Stomach (tissue), 8 donors: ENCODE measurements at regions not wholly inside any gene's neighbourhood (a gene's known extent, or its start where the extent isn't known, plus 50 kb on each side); places are given as distances from the start of the nearest gene placed in this dataset.

Source experiments
- DNase-seq, 2 donors: peaks; one replicate each; pipeline versions ENCODE4 v3.0.0 to v3.0.0-alpha.2; 2013 to 2019
- H3K27ac ChIP-seq, 5 donors: fragments of 200-600 bp in 4 of 5; sonication (generic) in 4 of 5; one replicate each; pipeline ENCODE4 v1.5.1; 2013 to 2019; ENCODE audit warnings: mild to moderate bottlenecking in 1 of 5, moderate library complexity in 1 of 5
- H3K27me3 ChIP-seq, 3 donors: fragments of 200-600 bp; sonication (generic); one replicate each; pipeline ENCODE4 v1.5.1; 2017 to 2019; ENCODE audit warnings: mixed run types in 1 of 3
- H3K36me3 ChIP-seq, 4 donors: fragments of 200-600 bp; sonication (generic); 1 replicate in 3 of 4; 2 replicates in 1 of 4; pipeline ENCODE4 v1.5.1; 2016 to 2019
- H3K4me1 ChIP-seq, 4 donors: fragments of 200-600 bp; sonication (generic); one replicate each; pipeline ENCODE4 v1.5.1; 2016 to 2019
- H3K4me3 ChIP-seq, 4 donors: fragments of 200-600 bp; sonication (generic) in 3 of 4; one replicate each; pipeline ENCODE4 v1.5.1; 2016 to 2019; ENCODE audit warnings: mild to moderate bottlenecking in 1 of 4
- H3K9me3 ChIP-seq, 4 donors: fragments of 200-600 bp; sonication (generic); one replicate each; pipeline ENCODE4 v1.5.1; 2016 to 2019
- CTCF ChIP-seq, 7 experiments: fragments of 450-650 bp in 4 of 7; fragments of 200-600 bp in 3 of 7; sonication (generic) in 3 of 7; IDR thresholded peaks; one replicate each; pipeline ENCODE4 v1.5.1; 2016 to 2019; ENCODE audit warnings: antibody characterized with exemption in 7 of 7, control low read depth in 2 of 7, mild to moderate bottlenecking in 1 of 7
- EP300 ChIP-seq: sonication (generic); formaldehyde crosslinking; IDR thresholded peaks from one replicate; pipeline ENCODE4 v1.6.1; 2017; ENCODE audit warnings: antibody characterized with exemption
- POLR2A ChIP-seq, 4 donors: fragments of 450-650 bp; IDR thresholded peaks; one replicate each; pipeline ENCODE4 v1.6.1; 2016; ENCODE audit warnings: antibody characterized with exemption in 4 of 4, control low read depth in 2 of 4, mild to moderate bottlenecking in 1 of 4, moderate library complexity in 1 of 4
- POLR2AphosphoS5 ChIP-seq, 3 donors: sonication (generic); formaldehyde crosslinking; IDR thresholded peaks; one replicate each; pipeline ENCODE4 v1.6.1; 2016; ENCODE audit warnings: antibody characterized with exemption in 3 of 3
- WGBS, 5 donors: extraction: QIAGEN DNeasy Blood & Tissue Kit in 3 of 5; methylation state at CpG; one replicate each; pipeline versions ENCODE4 v1.1.5 to v1.1.7; 2013 to 2018; 5-methylcytosine and 5-hydroxymethylcytosine counted together
- intact Hi-C: fragments of 100-400 bp; cut with DNase I; formaldehyde crosslinking; loops from one replicate; pipeline ENCODE4 v1.15.1; 2023; ENCODE audit warnings: low total_unique reads
- donor health status: healthy with polysubstance abuse.
- donor health status: Bipolar disorder and iron deficiency.
- donor health status: healthy.

- intact Hi-C loops: no loop called here
- TF ChIP-seq CTCF (IDR thresholded peaks at IDR 0.05) (no peak), POLR2A (IDR thresholded peaks at IDR 0.05) (no peak), POLR2AphosphoS5 (IDR thresholded peaks at IDR 0.05) (no peak), EP300 (no peak)
- WGBS, 5 donors: 22 to 46% (median 34%) methylated on average over 17 of the region's 17 CpGs
- H3K36me3 ChIP-seq: no peaks in the 10 kb centered on the region
- peak in 1 of 2 donors; percentile 36 for DNase-seq
- no peaks in the 10 kb centered on the region for H3K27me3 ChIP-seq
- H3K4me1 ChIP-seq: peaks cover 6 to 26% (median 15%) of the 10 kb centered on the region in 4 donors
- peak overlapping the region; percentile 52 to 59 (median 58) for H3K4me3 ChIP-seq
- H3K9me3 ChIP-seq: no peaks in the 10 kb centered on the region
- H3K27ac ChIP-seq: peak overlapping the region; percentile 79 to 90 (median 82)
Measured at GRCh38 chr4:123506011-123506695, 109.6 kb downstream of the SPRY1 start.

- Histone ChIP-seq H3K36me3 (no peaks in the 10 kb centered on the region), H3K27ac (no peak overlapping the region), H3K27me3 (no peaks in the 10 kb centered on the region), H3K4me1 (peaks cover 6 to 26% (median 15%) of the 10 kb centered on the region in 4 donors), H3K9me3 (no peaks in the 10 kb centered on the region), H3K4me3 (no peak overlapping the region)
- intact Hi-C loops: no loop called here
- WGBS, 5 donors: 31 to 39% (median 34%) methylated on average over 2 of the region's 2 CpGs
- TF ChIP-seq POLR2A (IDR thresholded peaks at IDR 0.05): no peak
- no peak for TF ChIP-seq EP300
- TF ChIP-seq POLR2AphosphoS5 (IDR thresholded peaks at IDR 0.05): no peak
- no peak for TF ChIP-seq CTCF (IDR thresholded peaks at IDR 0.05)
- DNase-seq: peak in 1 of 2 donors; percentile 39
Measured at GRCh38 chr4:123507376-123507775, 110.8 kb downstream of the SPRY1 start.

GRCh38 chr4:123510221-123510620, 113.6 kb downstream of the SPRY1 start:
- H3K27me3 ChIP-seq: no peaks in the 10 kb centered on the region
- H3K27ac ChIP-seq: no peak overlapping the region
- WGBS, 5 donors: 90 to 99% (median 96%) methylated on average over 3 of the region's 3 CpGs
- TF ChIP-seq POLR2A (IDR thresholded peaks at IDR 0.05): no peak
- TF ChIP-seq CTCF (IDR thresholded peaks at IDR 0.05): no peak
- TF ChIP-seq POLR2AphosphoS5 (IDR thresholded peaks at IDR 0.05): no peak
- TF ChIP-seq EP300: no peak
- intact Hi-C loops: no loop called here
- no peaks in the 10 kb centered on the region for H3K9me3 ChIP-seq
- H3K36me3 ChIP-seq: no peaks in the 10 kb centered on the region
- no peak overlapping the region for H3K4me3 ChIP-seq
- DNase-seq: no peak
- H3K4me1 ChIP-seq: peaks cover 0 to 17% (median 9%) of the 10 kb centered on the region in 4 donors

- no peak for DNase-seq
- Histone ChIP-seq H3K4me1 (peaks cover 0 to 17% (median 9%) of the 10 kb centered on the region in 4 donors), H3K4me3 (no peak overlapping the region), H3K27me3 (no peaks in the 10 kb centered on the region), H3K27ac (no peak overlapping the region), H3K36me3 (no peaks in the 10 kb centered on the region), H3K9me3 (no peaks in the 10 kb centered on the region)
- 90 to 96% (median 94%) methylated on average over 3 of the region's 3 CpGs for WGBS, 5 donors
- no peak for TF ChIP-seq CTCF (IDR thresholded peaks at IDR 0.05)
- intact Hi-C loops: no loop called here
Measured at GRCh38 chr4:123510659-123511058, 114.1 kb downstream of the SPRY1 start.
